ENCODE measurements at regions not wholly inside any gene's neighbourhood (a gene's known extent, or its start where the extent isn't known, plus 50 kb on each side); places are given as distances from the start of the nearest gene placed in this dataset.

GRCh38 chr1:213423041-213423440 is 372.0 kb downstream of the RPS6KC1 start:
- TF ChIP-seq TAF1 (IDR thresholded peaks at IDR 0.05; ENCODE audit: borderline replicate concordance, insufficient read depth, low read length) (no peak), POLR2AphosphoS5 (IDR thresholded peaks at IDR 0.05; ENCODE audit: low read depth, low read length) (no peak)
